ENCODE measurements at regions not wholly inside any gene's neighbourhood (a gene's known extent, or its start where the extent isn't known, plus 50 kb on each side); places are given as distances from the start of the nearest gene placed in this dataset.

- no peak for TF ChIP-seq CTCF (IDR thresholded peaks at IDR 0.05)
- no peak for TF ChIP-seq POLR2AphosphoS5 (IDR thresholded peaks at IDR 0.05)
- TF ChIP-seq POLR2A (IDR thresholded peaks at IDR 0.05) = no peak
These were observed 116.6 kb upstream of the ADRA1B start for GRCh38 chr5:159799701-159800100.
